ENCODE measurements at regions not wholly inside any gene's neighbourhood (a gene's known extent, or its start where the extent isn't known, plus 50 kb on each side); places are given as distances from the start of the nearest gene placed in this dataset.

- no peak for DNase-seq (ENCODE audit: low read depth in 3 of 3)
These were observed 142.2 kb downstream of the ABCA8 start for GRCh38 chr17:68812876-68813584.

DNA sequence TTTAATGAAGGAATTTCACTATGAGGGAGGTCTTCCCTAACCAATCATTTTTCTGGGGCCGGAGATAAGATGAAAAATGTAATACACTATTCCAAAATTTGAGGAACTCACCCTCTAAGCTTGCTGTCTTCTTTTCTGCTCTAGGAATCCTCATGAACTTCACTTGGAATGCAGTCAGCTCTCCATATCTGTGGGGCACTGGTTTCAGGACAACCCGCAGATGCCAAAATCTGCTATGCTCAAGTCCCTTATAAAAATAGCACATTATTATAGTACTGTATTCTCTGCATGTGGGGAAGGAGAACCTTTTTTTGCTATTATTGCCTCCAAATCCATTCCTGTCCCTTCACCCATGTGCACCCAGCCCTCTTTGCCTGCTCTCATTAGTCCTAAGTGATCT, 146.0 kb downstream of the ABCA8 start:
- DNase-seq (ENCODE audit: low read depth in 3 of 3), result no peak

- no peak for DNase-seq (ENCODE audit: low read depth in 3 of 3)
These were observed 147.0 kb downstream of the ABCA8 start for GRCh38 chr17:68807998-68808772.

- DNase-seq (ENCODE audit: low read depth in 3 of 3), result no peak
These were observed 149.6 kb downstream of the ABCA8 start for GRCh38 chr17:68805609-68806008.

DNA sequence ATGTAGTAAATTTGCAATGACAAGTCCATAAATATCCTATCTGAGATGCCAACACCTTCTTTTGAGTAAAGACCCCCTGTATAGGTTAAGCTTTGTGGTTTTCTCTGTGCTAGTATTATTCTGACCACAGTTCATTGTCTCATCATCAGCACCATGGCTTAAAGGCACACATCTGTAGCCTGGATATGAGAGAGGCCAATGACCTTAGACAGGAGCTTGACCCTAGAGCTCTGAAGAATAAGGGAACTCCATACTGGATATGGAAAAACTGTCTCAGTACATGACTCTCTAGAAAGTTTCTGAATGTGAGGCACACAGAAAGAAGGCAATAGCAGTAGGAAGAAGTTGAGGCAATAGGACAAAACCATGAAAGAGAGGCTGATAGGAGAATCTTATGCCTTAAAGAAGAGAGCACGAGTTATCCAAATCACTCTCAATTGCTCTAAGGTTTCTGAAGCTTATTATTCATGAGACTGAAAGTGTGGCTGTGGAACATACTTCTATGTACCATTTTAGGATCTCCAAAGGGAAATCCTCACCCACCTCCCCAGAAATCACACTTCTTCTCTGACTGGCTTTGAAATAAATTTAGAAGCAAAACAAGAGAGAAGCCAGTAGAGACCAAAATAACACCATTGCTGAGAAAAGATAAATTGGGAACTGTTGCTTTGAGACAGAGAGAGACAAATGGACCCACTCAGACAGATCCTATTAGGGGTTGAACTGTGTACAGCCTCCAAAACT, 150.2 kb downstream of the ABCA8 start:
- DNase-seq (ENCODE audit: low read depth in 3 of 3), result no peak

- no peak for DNase-seq (ENCODE audit: low read depth in 3 of 3)
These were observed 151.8 kb downstream of the ABCA8 start for GRCh38 chr17:68803164-68803929.

DNA sequence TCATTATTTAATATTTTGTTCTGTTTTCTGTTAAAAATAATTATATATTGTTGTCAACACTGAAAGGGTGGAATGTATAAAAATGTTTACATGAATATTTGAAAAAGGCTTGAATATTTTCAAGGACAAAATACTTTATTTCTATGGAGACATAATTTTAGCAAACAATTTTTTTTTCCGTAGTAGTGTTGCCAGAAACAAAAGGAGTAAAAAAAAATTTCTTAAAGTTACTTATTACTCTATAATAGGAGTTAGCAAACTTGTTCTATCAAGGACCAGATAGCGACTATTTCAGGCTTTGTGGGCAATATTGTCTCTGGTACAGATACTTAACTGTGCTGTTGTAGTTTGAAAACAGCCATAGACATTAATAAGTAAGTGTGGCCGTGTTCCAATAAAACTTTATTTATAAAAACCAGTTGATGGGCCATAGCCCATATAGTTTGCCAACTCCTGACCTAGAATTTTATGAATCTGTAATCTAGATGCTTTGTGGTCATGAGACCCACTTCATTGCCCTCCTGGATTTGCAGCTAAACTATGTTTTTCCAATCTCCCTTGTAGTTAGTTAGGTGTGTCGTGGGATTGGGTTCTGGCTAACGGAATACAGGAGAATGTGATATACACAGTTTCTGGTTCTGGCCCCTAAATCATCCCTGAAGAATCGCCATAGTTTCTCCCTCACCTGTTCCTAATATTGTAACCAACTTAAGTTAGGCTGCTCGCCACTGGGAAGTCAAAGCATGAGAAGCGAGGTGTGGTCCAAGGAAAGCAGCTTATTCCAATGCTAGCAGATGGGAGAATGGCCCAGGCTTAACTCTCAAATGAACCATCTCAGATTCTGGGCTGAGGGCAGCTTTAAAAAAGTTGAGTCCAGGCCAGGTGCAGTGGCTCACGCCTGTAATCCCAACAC, 153.6 kb downstream of the ABCA8 start:
- DNase-seq (ENCODE audit: low read depth in 3 of 3), result no peak

DNA sequence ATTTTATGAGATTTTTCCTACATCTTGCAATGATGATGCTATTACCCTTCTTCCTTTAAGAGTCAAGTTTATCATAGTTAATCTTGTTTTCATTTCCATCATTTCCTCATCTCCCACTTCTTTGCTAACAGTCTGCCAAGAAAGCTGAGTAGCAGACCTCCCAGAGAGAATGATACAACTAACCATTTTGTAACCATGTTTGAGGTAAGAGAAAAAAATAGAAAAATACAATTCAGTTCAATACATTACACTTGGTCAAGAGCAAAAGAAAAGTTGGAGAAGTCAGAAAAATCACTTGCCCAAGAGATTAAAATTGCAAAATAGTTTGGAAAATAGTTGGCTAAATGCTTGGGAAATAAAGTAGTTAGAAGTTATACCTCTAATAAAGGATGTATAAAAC, 154.4 kb downstream of the ABCA8 start:
- no peak for DNase-seq (ENCODE audit: low read depth in 3 of 3)

DNA sequence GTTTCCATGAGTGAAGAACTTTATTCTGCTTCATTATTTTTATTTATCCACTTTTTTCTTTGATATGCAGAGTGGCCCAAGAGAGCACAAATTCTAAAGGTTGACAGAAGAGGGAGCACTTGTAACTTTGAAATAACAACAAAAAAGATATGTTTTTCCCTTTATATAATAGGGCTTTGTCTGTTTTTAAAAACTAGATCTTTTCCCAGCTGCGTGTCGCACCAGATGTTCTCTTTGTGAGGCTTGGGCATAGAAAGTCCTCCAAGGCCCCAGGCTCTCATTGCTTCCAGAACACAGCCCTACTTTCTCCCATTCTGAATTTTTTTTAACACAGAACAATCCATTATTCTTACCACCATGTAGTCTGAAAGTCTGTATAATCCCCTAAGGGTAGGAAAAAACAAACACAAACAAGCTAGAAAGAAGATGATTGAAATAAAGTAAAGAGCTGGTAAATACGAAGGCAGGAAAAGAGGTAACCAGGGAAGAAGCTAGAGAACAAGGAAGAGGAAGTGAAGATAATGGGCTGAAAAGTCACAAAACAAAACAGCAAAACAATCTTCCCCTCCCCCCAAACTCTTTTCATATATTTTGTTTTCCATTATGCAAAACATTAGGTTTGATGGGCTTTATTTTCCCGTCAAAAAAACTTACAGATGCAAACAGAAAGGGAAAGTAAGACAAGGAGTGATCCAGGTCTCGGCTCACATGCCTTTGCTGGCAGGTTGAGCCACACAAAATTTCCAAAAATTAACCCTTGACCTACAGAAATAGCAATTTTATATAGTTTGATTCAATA, 160.4 kb downstream of the ABCA8 start:
- no peak for DNase-seq (ENCODE audit: low read depth in 3 of 3)

- no peak for DNase-seq (ENCODE audit: low read depth in 3 of 3)
These were observed 162.3 kb downstream of the ABCA8 start for GRCh38 chr17:68792873-68793272.

DNA sequence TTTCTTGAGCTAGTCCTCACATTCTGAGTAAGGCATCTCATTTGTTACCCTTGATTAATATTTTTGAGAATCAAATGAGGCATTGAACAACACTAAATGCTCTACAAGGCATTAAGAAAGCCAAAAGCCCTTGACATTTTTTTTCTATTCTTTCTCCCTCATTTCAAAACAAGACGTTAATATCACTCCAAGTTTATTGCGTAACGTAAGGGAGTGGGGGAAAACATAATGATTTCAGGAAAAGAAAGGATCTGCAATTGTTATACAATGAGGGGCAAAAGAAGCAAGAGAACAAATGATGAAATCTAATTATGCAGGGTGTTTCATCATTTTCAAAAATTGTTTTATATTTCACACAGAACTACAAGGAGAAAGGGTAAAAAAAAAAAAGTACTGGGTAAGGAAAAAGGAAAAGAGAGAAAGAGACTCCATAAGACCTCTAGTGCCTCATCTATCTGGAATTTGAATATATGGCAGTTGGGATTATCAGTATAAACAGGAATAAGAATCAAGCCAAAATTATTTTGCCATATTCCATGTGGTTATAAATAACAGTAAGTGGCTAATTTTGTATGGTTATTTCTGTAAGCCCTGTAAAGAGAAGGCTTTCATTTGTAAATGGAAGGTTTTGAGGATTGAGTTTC, 163.0 kb downstream of the ABCA8 start:
- DNase-seq (ENCODE audit: low read depth in 3 of 3), result no peak

DNA sequence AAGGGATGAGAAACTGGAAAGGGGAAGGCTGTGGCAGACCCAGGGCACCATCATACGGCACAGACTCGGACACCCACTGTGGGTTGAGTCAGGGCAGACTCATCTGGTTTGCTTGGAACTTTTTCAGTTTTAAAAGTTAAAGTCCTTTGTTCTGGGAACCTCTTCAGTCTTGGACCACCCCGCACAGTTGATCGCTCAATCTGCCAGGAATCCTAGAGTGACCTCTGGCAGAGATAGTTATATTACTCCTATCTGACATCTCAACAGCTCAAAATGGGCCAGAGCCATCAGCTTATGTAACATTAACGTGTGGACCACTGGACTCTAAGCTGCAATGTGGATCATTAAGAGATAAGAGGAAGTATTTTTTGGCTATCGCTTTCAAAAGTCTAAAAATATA, 164.3 kb downstream of the ABCA8 start:
- no peak for DNase-seq (ENCODE audit: low read depth in 3 of 3)

GRCh38 chr17:68790492-68790891, 164.7 kb downstream of the ABCA8 start:
- DNase-seq (ENCODE audit: low read depth in 3 of 3), result no peak

GRCh38 chr17:68789203-68789962, 165.8 kb downstream of the ABCA8 start:
- no peak for DNase-seq (ENCODE audit: low read depth in 3 of 3)

DNA sequence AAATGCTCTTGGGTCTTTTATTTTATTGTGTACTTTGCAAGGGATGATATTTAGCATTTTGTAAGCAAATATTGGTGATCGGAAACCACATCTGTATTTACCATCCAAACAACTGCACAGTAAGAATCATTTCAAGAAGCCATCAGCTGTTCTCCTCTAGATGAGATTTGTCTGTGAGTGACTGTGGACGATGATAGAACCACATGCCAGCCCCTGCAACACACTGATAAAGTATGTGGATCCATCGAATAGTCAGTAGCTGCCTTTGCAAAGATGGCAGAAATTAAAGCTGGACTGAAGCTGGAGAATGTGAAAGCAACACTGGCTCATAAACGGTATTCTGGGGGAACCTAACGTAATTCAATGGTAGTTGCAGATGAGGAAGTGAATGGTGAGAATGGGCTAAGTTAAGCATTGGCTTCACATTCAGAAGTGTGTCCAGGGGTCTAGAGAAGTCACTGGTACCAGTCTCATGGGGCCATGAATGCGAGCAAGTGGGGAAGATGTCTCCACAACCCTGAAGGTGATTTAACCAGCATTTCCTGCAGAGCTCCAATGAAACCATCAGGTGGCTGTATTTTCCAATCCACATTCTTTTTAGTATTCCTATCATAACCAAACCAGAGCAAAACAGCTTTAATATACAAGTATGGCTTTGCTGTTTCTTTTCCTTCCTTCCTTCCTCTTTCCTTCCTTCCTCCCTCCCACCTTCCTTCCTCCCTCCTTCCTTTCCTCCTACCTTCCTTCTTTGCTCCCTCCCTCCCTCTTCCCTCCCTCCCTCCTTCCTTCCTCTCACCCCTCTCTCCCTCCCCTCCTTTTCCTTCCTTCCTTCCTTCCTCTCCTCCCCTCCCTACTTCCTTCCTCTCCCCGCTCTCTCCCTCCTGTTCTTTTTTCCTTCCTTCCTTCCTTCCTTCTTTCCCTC, 169.4 kb downstream of the ABCA8 start:
- DNase-seq (ENCODE audit: low read depth in 3 of 3), result no peak

DNA sequence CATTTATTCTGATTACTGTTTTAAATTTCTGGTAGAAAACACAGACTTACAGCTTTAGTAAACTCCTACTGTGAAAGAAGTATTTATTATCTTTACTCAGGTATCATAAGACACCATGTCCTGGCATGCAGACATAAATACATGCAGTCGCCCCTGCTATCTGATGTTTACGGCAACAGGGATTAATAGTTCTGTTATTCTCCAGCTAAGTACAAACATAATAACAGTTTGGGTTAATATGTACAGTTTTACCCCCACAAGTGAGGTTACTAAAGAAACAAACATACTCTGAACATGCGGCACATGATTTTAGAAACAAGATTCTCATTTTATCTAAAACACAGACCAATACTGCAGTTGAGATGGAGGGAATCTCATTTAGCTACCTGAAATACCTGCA, 170.8 kb downstream of the ABCA8 start:
- DNase-seq (ENCODE audit: low read depth in 3 of 3), result no peak

DNA sequence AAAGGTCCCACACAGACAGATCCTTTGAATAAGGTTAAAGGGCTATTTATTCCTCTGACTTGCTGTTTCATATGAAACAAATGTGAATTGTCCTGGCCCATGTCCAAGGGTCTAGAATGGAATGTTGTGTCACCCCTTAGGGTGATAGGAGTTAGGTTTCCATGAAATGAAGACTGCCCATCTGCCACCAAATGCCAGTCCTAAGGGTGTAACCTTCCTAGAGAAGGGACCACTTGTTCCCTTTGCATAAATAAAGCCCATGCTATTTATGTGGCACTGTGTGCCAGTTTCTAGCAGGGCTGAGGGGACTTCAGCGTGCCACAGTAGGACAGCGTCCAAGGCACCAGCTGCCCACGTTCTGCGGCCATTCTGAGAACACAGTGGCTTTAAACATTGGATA, 171.3 kb downstream of the ABCA8 start:
- no peak for DNase-seq (ENCODE audit: low read depth in 3 of 3)

DNA sequence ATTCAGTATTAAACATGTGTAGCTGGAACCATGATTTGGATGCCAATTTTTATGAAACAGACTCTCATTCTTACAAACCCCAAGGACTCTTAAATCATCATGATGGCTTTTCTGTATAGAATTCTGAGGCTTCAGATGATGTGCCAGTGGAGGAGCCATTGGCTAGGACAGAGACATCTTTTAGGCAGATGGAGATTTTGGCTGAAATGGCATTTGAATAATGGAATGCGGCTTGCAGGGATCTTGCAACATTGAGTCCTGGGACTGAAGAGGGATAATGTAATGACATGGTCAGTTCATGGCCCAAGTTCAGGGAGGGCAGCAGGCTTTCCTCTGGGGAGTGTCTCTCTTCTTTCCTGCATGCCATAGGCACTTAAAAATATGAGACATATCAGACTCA, 172.4 kb downstream of the ABCA8 start:
- DNase-seq (ENCODE audit: low read depth in 3 of 3), result no peak
